Prostate gland (tissue), 2 donors: ENCODE measurements at regions not wholly inside any gene's neighbourhood (a gene's known extent, or its start where the extent isn't known, plus 50 kb on each side); places are given as distances from the start of the nearest gene placed in this dataset.

Experiments used
- POLR2AphosphoS5 ChIP-seq: sonication (generic); formaldehyde crosslinking; IDR thresholded peaks from one replicate; pipeline ENCODE4 v1.6.1; 2017; ENCODE audit warnings: antibody characterized with exemption
- TF ChIP-seq, protein P1 (sequence below), 4 experiments: fragments of 200-600 bp in 2 of 4; fragments of 450-650 bp in 2 of 4; sonication (generic) in 2 of 4; IDR thresholded peaks; 1 replicate in 3 of 4; 2 replicates in 1 of 4; pipeline ENCODE4 v1.5.1; 2016 to 2019; ENCODE audit warnings: antibody characterized with exemption in 4 of 4, mild to moderate bottlenecking in 2 of 4, moderate library complexity in 2 of 4

DNA sequence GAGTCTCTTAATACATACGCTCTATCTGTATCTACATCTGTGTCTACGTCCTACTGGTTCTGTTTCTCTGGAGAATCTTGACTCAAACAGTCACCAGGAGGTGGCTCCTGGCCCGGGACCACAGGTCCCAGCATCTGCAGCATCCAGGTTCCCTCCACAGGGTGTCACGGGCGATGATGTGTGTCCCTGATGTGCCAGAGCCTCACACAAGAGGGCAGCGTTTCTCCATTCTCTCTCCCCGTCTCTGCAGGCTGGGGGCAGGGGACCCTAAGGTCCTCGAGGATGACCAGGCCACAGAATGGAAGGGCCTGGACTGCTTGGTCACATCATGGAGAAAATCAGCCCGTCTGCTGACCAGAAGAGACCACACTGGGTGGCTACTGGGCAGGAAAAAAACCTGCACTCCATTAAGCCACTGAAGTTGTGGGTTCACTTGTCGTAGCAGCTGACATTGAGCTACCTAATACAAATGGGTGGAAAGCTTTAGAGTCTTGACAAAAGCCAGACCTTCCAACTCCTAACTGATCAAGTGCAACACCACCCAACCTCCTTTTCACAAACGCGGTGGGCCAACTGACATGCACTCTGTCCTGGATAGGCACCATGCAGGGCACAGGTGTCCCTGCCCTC is 392.5 kb downstream of the CTTN start:
- TF ChIP-seq, protein P1, sequence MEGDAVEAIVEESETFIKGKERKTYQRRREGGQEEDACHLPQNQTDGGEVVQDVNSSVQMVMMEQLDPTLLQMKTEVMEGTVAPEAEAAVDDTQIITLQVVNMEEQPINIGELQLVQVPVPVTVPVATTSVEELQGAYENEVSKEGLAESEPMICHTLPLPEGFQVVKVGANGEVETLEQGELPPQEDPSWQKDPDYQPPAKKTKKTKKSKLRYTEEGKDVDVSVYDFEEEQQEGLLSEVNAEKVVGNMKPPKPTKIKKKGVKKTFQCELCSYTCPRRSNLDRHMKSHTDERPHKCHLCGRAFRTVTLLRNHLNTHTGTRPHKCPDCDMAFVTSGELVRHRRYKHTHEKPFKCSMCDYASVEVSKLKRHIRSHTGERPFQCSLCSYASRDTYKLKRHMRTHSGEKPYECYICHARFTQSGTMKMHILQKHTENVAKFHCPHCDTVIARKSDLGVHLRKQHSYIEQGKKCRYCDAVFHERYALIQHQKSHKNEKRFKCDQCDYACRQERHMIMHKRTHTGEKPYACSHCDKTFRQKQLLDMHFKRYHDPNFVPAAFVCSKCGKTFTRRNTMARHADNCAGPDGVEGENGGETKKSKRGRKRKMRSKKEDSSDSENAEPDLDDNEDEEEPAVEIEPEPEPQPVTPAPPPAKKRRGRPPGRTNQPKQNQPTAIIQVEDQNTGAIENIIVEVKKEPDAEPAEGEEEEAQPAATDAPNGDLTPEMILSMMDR (IDR thresholded peaks at IDR 0.05): no peak
- TF ChIP-seq POLR2AphosphoS5: no peak
